Astrocyte (in vitro differentiated cells and primary cell): ENCODE measurements at regions not wholly inside any gene's neighbourhood (a gene's known extent, or its start where the extent isn't known, plus 50 kb on each side); places are given as distances from the start of the nearest gene placed in this dataset.

ENCODE experiments used
- CTCF ChIP-seq: IDR thresholded peaks from 2 replicates; pipeline ENCODE4 v1.5.1; 2011; ENCODE audit warnings: low read depth, mild to moderate bottlenecking, inconsistent platforms, low read length, moderate library complexity; ENCODE audit not compliant: insufficient read depth
- EZH2 ChIP-seq: IDR thresholded peaks from 2 replicates; pipeline ENCODE4 v1.6.1; 2012; ENCODE audit warnings: mild to moderate bottlenecking, low read length, inconsistent platforms; ENCODE audit not compliant: insufficient read depth

- TF ChIP-seq EZH2 (no peak), CTCF (no peak)
Observed at GRCh38 chr2:8437949-8438400, 243.9 kb upstream of the ID2 start.
